CD4-positive, alpha-beta T cell treated with Interleukin-21 for 1 hour (primary cell): ENCODE measurements at regions not wholly inside any gene's neighbourhood (a gene's known extent, or its start where the extent isn't known, plus 50 kb on each side); places are given as distances from the start of the nearest gene placed in this dataset.
"Not testable (repeated sequence)": the region's sequence is repeated elsewhere in the genome, so short reads cannot be mapped to it uniquely, and the experiment has no call there.

Experiments used
- DNase-seq: peaks from one replicate; pipeline ENCODE4 v3.0.0-alpha.2; 2020

DNA sequence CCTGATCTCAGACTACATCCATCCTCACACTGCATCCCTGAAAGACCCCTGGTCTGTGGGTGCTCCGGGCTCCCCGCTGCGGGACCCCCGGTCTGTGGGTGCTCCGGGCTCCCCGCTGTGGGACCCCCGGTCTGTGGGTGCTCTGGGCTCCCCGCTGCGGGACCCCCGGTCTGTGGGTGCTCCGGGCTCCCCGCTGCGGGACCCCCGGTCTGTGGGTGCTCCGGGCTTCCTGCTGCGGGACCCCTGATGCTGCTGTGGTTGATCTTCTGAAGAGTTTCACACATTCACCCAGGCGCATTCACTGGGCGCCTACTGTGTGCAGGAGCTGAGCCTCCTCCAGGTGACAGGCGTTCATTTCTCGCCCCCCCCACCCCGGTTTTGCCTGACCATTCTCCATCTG lies 162.7 kb upstream of the SALL3 start:
- no peak for DNase-seq

GRCh38 chr18:78818495-78818894 lies 161.1 kb upstream of the SALL3 start:
- no peak for DNase-seq

- no peak for DNase-seq
Observed at GRCh38 chr18:78818961-78819360, 160.7 kb upstream of the SALL3 start.

GRCh38 chr18:78820161-78820834 lies 159.3 kb upstream of the SALL3 start:
- no peak for DNase-seq

- no peak for DNase-seq
Observed at GRCh38 chr18:78821396-78821795, 158.2 kb upstream of the SALL3 start.

- no peak for DNase-seq
Observed at GRCh38 chr18:78822171-78822948, 157.3 kb upstream of the SALL3 start.

DNA sequence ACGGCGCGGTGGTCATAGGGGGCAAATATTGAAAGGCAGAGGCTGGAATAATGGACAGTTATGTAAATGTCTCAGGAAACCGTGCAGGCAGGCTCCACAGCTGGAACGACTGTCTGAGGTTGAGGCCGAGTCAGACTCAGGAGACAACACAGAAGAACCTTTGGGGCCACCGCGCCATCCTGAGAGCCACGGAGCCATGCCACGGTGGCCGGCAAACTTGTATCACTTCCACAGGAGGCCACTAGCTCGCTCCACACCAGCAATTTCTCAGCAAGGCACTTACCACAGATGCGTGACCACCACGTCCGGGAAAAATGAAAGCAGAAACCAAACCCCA lies 156.7 kb upstream of the SALL3 start:
- DNase-seq: no peak

DNA sequence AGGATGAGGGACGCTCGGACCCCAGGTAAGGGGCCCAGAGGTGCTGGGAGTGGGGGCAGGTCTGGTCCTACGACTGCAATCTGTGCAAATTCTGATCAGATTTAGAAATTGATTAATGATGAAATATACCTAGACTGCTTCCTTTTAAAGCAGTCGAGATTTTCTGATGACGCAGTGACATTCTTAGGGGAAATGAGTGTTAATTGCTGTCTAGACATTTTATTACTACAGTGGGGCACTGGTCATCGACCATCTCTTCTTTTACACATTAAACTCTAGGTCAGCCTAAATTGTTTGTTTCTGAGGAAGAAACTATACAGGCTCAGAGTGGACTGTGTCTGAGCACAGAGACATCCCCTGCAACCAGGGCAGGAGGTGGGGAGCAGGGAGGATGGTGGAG lies 154.4 kb upstream of the SALL3 start:
- no peak for DNase-seq

- no peak for DNase-seq
Observed at GRCh38 chr18:78826631-78827030, 153.0 kb upstream of the SALL3 start.

DNA sequence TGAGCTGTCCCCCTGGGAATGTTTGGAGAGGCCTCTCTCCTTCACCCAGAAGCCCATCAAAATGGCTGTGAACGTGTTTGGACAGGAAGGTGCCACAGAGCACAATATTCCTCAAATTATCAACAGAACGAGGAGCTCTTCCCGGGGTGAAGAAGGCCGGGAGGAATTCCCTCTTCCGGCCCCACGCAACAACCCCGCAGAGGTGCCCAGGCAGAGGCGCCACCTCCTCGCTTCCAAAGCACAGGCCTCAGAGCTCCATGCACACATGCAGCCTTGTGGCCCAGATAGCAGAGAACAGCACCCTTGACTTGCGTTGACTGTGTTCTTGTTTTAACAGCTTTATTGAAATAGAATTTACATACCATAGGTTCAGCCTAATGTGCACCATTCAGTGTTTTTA lies 152.5 kb upstream of the SALL3 start:
- DNase-seq: no peak

DNA sequence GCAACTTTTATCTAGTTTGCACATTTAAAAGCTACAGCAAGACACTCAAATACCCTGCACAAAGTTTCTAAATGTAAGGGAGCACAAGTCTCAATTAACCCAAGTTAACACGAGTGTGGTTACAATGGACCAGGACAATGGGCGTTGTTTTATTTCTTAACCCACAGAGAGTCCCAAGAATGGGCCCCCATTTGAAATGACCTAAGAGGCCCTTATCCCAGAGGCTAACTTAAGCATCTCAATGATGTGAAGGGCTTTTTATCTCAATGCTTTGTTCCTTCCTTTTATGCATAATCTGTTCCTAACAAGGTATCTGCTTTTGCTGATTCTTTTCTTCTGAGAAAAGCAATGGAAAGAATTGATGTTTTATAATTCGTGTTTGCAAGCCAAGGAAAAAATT lies 151.5 kb upstream of the SALL3 start:
- DNase-seq: no peak

DNA sequence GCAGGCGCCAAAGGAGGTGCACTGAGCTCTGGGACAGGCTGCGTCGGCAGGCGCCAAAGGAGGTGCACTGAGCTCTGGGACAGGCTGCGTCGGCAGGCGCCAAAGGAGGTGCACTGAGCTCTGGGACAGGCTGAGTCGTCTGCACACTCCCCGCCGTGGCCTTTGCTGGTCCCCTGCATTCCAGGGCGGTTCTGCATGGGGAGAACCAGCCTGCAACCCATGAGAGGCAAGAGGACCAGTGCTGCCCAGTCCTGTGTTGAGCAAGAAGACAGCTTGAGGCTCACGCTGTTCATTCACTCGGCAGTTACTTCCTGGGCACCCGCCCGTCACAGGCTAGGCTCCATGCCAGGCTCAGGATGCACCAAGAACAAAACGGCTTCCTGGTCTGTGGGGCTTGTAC lies 150.6 kb upstream of the SALL3 start:
- not testable (repeated sequence) for DNase-seq

GRCh38 chr18:78830161-78830560 lies 149.5 kb upstream of the SALL3 start:
- no peak for DNase-seq

GRCh38 chr18:78830826-78831225 lies 148.8 kb upstream of the SALL3 start:
- no peak for DNase-seq

GRCh38 chr18:78831603-78832002 lies 148.0 kb upstream of the SALL3 start:
- DNase-seq: no peak

DNA sequence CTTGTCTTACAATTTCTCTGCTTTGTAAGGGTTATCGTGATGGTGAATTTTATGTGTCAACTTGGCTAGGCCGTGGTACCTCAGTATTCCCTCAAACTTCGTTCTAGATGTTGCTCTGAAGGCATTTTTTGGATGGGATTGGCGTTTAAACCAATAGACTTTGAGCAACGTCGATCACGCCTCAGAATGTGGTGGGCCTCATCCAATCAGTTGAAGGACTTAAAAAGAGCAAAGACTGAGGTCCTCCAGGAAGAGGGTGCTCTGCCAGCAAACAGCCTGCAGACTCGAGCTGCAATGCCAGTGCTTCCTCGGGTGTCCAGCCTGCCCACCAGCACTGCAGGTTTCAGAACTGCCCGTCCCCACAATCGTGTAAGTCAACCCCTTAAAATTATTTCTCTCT lies 145.8 kb upstream of the SALL3 start:
- DNase-seq: no peak

GRCh38 chr18:78836838-78837237 lies 142.8 kb upstream of the SALL3 start:
- no peak for DNase-seq

- DNase-seq: no peak
Observed at GRCh38 chr18:78837754-78838153, 141.9 kb upstream of the SALL3 start.

DNA sequence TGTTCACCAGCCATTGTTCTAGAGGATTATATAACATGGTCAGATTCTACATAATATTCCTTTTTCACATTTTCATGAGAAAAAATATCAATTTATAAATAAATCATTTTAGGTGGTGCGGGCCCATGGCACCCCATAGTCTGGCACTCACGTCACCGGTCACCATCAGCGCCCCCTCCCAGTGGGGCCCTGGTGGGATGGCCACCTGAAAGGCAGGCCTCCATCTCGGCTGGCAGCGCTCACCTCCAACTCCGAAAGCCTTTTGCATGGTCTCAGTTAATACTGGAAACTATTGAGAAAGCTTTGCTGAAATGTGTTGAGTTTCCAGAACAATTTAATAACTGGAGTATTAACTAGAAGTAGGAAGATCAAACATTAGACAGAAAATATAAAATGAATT lies 141.4 kb upstream of the SALL3 start:
- DNase-seq: no peak

DNA sequence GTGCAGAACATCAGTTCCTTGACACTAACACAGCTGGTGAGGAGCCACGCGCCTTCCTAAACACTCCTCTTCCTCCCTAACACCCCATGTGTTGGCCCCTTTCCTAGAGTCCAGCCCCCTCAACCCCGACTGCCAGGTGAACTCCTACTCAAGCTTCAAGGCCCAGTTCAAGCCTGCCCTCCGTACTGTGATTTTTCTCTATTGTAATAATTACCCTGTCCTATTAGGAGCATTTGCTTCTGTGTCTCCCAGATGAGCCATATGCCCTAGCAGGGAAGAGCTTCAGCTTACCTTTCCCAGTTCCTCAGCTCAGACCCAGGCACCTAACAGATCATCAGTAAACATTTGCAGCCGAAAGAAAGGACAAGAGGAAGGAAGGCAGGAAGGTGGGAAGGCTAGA lies 130.6 kb upstream of the SALL3 start:
- DNase-seq: no peak

DNA sequence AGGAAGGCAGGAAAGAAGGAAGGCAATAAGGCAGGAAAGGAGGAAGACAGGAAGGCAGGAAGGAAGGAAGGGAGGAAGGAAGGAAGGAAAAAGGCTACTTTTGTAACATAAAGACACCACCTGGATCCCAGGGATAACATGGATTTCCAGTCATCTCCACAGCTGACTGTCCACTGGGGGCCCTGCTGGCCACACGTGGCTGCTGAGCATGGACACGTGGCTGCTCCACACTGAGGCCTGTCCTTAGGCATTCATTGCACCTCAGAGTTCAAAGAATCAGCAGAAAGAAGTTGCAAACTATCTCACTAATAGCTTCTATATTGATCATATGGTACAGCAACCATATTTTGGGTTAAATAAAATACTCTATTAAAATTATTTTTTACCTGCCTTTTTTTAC lies 130.2 kb upstream of the SALL3 start:
- no peak for DNase-seq

DNA sequence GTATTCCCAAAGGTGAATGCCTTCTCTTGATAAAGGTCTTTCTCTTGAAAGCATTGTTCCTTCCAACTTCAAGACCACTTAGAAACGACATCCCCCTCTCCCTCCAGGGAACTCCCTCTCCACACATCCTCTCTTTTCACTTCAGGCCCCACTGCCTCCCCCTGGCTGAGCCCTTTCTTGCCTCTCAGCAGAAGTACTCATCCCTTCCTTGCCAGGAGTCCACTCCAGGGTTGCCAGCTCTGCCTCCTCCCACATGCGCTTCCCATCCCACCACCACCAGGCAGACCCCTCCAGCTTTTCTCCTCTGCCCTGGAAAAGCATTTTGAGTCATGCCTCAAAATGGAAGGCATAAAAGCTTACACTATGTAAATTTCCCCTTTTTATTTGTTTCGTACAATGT lies 126.3 kb upstream of the SALL3 start:
- DNase-seq: no peak

DNA sequence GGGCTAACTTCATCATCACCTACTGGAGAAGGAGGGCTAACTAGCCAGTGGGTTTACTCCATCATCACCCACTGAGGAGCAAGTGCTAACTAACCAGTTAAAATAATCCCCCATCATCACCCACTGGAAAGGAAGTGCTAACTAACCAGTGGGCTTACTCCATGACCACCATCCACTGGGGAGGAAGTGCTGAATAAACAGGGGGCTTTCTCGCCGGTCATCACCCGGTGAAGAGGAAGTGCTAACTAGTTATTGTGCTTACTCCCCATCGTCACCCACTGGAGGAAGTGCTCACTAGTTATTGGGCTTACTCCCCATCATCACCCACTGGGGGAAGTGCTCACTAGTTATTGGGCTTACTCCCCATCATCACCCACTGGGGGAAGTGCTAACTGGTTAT lies 124.4 kb upstream of the SALL3 start:
- DNase-seq: no peak

DNA sequence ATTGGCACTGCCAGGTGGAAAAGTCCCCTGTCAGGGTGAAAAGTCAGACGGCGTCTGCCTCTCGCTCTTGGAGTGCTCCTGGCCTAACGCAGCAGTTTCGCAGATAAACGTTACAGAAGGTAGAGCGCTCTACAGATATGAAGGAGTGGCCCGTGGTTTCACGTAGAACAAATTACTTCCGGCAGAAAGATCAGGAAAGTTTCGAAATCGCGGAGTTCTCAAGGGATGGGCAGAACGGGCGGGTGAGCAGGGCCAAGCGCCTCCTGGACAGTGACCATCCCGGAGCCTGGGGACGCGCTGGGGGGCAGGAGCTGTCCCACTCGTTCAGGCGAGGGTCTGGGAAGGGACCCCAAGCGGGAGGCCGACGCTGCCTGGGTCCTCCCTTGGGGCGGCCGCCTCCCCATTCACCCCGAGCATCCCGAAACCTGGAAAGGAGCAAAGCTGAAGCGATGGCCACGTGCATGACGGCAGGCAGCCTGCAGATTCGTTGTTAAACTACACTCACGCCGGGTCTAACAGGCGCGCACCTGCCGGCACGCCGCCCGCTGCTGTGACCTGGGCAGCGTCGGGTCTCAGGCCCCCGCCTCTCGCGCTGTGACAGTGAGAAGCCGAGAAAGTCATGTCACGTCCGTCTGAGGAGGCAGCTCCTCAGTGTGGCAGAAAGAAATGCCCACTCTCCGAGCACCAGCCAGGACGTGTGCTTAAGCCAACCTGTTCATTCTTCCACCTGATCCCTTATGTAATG lies 122.9 kb upstream of the SALL3 start:
- DNase-seq: no peak
